ENCODE measurements at regions not wholly inside any gene's neighbourhood (a gene's known extent, or its start where the extent isn't known, plus 50 kb on each side); places are given as distances from the start of the nearest gene placed in this dataset.
A peak's percentile ranks its signal among the peaks of the same experiment; 100 is the strongest.
"Not testable (repeated sequence)": the region's sequence is repeated elsewhere in the genome, so short reads cannot be mapped to it uniquely, and the experiment has no call there.

GRCh38 chr11:50298182-50298988 is 265.7 kb downstream of the OR4C45 start:
- no peak for DNase-seq
- Mint-ChIP-seq H3K27ac (no peak overlapping the region), H3K27me3 (no peaks in the 10 kb centered on the region), H3K36me3 (no peaks in the 10 kb centered on the region), H3K4me3 (no peak overlapping the region), H3K4me1 (no peaks in the 10 kb centered on the region), H3K9me3 (peaks cover 0 to 22% (median 8%) of the 10 kb centered on the region in 7 donors)
- ATAC-seq (ENCODE audit: low read depth in 2 of 2) = no peak

GRCh38 chr11:50330723-50331122 is 298.0 kb downstream of the OR4C45 start:
- not testable (repeated sequence) for ATAC-seq (ENCODE audit: low read depth in 2 of 2); H3K4me3 Mint-ChIP-seq; DNase-seq; H3K27ac Mint-ChIP-seq; H3K4me1 Mint-ChIP-seq; H3K36me3 Mint-ChIP-seq; H3K27me3 Mint-ChIP-seq
- peaks cover 14 to 55% (median 30%) of the 10 kb centered on the region in 7 donors for H3K9me3 Mint-ChIP-seq

GRCh38 chr11:50333861-50334260 is 301.2 kb downstream of the OR4C45 start:
- no peak for ATAC-seq (ENCODE audit: low read depth in 2 of 2)
- H3K27ac Mint-ChIP-seq = no peak overlapping the region
- peaks cover 0 to 3% of the 10 kb centered on the region in 2 donors for H3K36me3 Mint-ChIP-seq
- no peak overlapping the region for H3K4me3 Mint-ChIP-seq
- H3K9me3 Mint-ChIP-seq = peaks cover 5 to 34% (median 25%) of the 10 kb centered on the region in 7 donors
- no peaks in the 10 kb centered on the region for H3K4me1 Mint-ChIP-seq
- H3K27me3 Mint-ChIP-seq = no peaks in the 10 kb centered on the region
- no peak for DNase-seq

GRCh38 chr11:50337432-50337831 is 304.8 kb downstream of the OR4C45 start:
- H3K4me3 Mint-ChIP-seq; DNase-seq; H3K4me1 Mint-ChIP-seq; H3K27me3 Mint-ChIP-seq; H3K36me3 Mint-ChIP-seq; ATAC-seq (ENCODE audit: low read depth in 2 of 2): not testable (repeated sequence)
- Mint-ChIP-seq H3K9me3 (peaks cover under 1 to 32% (median 17%) of the 10 kb centered on the region in 7 donors), H3K27ac (peak overlapping the region in 1 of 6 donors; percentile 84)

- not testable (repeated sequence) for ATAC-seq (ENCODE audit: low read depth in 2 of 2); H3K36me3 Mint-ChIP-seq; DNase-seq; H3K4me3 Mint-ChIP-seq; H3K4me1 Mint-ChIP-seq; H3K9me3 Mint-ChIP-seq; H3K27me3 Mint-ChIP-seq; H3K27ac Mint-ChIP-seq
These were observed 315.3 kb downstream of the OR4C45 start for GRCh38 chr11:50348018-50348417.

GRCh38 chr11:50379484-50379883 is 346.8 kb downstream of the OR4C45 start:
- H3K27ac Mint-ChIP-seq = no peak overlapping the region
- no peak overlapping the region for H3K4me3 Mint-ChIP-seq
- peaks cover 0 to 1% of the 10 kb centered on the region in 2 donors for H3K36me3 Mint-ChIP-seq
- no peak for DNase-seq
- H3K9me3 Mint-ChIP-seq = peaks cover 0 to 87% (median 47%) of the 10 kb centered on the region in 7 donors
- no peaks in the 10 kb centered on the region for H3K4me1 Mint-ChIP-seq
- H3K27me3 Mint-ChIP-seq = no peaks in the 10 kb centered on the region
- ATAC-seq (ENCODE audit: low read depth in 2 of 2) = no peak

- H3K9me3 Mint-ChIP-seq = peaks cover 9 to 81% (median 62%) of the 10 kb centered on the region in 7 donors
- ATAC-seq (ENCODE audit: low read depth in 2 of 2) (no peak), DNase-seq (no peak)
These were observed 361.3 kb downstream of the OR4C45 start for GRCh38 chr11:50394017-50394416.

GRCh38 chr11:50412832-50413231 is 380.2 kb downstream of the OR4C45 start:
- Mint-ChIP-seq H3K36me3 (no peaks in the 10 kb centered on the region), H3K9me3 (peaks cover 4 to 56% (median 18%) of the 10 kb centered on the region in 7 donors), H3K27me3 (no peaks in the 10 kb centered on the region), H3K4me3 (no peak overlapping the region), H3K27ac (no peak overlapping the region), H3K4me1 (no peaks in the 10 kb centered on the region)
- DNase-seq (no peak), ATAC-seq (ENCODE audit: low read depth in 2 of 2) (no peak)

More at GRCh38 chr11:50394017-50394416, 361.3 kb downstream of the OR4C45 start:
- Mint-ChIP-seq H3K4me3 (no peak overlapping the region), H3K36me3 (peaks cover 0 to 21% of the 10 kb centered on the region in 2 donors), H3K4me1 (no peaks in the 10 kb centered on the region), H3K27ac (no peak overlapping the region), H3K27me3 (no peaks in the 10 kb centered on the region)

GRCh38 chr11:50423208-50423607 is 390.5 kb downstream of the OR4C45 start:
- no peak overlapping the region for H3K27ac Mint-ChIP-seq
- no peak overlapping the region for H3K4me3 Mint-ChIP-seq
- H3K36me3 Mint-ChIP-seq = no peaks in the 10 kb centered on the region
- ATAC-seq (ENCODE audit: low read depth in 2 of 2) (no peak), DNase-seq (no peak)
- H3K4me1 Mint-ChIP-seq = no peaks in the 10 kb centered on the region
- peaks cover 0 to 16% (median 7%) of the 10 kb centered on the region in 7 donors for H3K9me3 Mint-ChIP-seq
- no peaks in the 10 kb centered on the region for H3K27me3 Mint-ChIP-seq

Data from naive B cell (primary cell).